ENCODE measurements at regions not wholly inside any gene's neighbourhood (a gene's known extent, or its start where the extent isn't known, plus 50 kb on each side); places are given as distances from the start of the nearest gene placed in this dataset.
"Not testable (repeated sequence)": the region's sequence is repeated elsewhere in the genome, so short reads cannot be mapped to it uniquely, and the experiment has no call there.

- not testable (repeated sequence) for DNase-seq
These were observed 2056.8 kb upstream of the TPTE start for GRCh38 chr21:8464403-8465152.

DNA sequence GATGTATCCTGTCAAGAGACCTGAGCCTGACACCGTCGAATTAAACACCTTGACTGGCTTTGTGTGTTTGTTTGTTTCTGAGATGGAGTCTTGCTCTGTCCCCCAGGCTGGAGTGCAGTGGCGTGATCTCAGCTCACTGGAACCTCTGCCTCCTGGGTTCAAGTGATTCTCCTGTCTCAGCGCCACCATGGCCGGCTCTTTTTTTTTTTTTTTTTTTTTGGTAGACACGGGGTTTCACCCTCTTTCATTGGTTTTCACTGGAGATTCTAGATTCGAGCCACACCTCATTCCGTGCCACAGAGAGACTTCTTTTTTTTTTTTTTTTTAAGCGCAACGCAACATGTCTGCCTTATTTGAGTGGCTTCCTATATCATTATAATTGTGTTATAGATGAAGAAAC, 2054.7 kb upstream of the TPTE start:
- DNase-seq: not testable (repeated sequence)

Data from activated CD4-positive, alpha-beta T cell treated with anti-CD3 and anti-CD28 coated beads, Interleukin-2, Interleukin-6, amounts not matched to agents 100 ng/mL and 50 ng/mL, durations not matched to agents 16 hours and 8 hours (primary cell).